Neural crest cell (in vitro differentiated cells): ENCODE measurements at regions not wholly inside any gene's neighbourhood (a gene's known extent, or its start where the extent isn't known, plus 50 kb on each side); places are given as distances from the start of the nearest gene placed in this dataset.

ENCODE experiments used
- DNase-seq: peaks from one replicate; pipeline ENCODE4 v3.0.0; 2021; ENCODE audit warnings: low read depth, mixed read lengths, low spot score
- H3K27ac Mint-ChIP-seq: one replicate; pipeline ENCODE4 v1.8.0; 2021; ENCODE audit warnings: mild to moderate bottlenecking, mixed read lengths; ENCODE audit not compliant: unreplicated experiment
- H3K27me3 Mint-ChIP-seq: 2 replicates; pipeline ENCODE4 v1.8.0; 2021; ENCODE audit warnings: low read depth, mild to moderate bottlenecking, mixed read lengths
- H3K36me3 Mint-ChIP-seq: 2 replicates; pipeline ENCODE4 v1.8.0; 2021; ENCODE audit warnings: low read depth, mild to moderate bottlenecking, mixed read lengths
- H3K4me1 Mint-ChIP-seq: 2 replicates; pipeline ENCODE4 v1.8.0; 2021; ENCODE audit warnings: mixed read lengths
- H3K4me3 Mint-ChIP-seq: one replicate; pipeline ENCODE4 v1.8.0; 2021; ENCODE audit warnings: mild to moderate bottlenecking, mixed read lengths
- H3K9me3 Mint-ChIP-seq: 2 replicates; pipeline ENCODE4 v1.8.0; 2021; ENCODE audit warnings: mixed read lengths
- TF ChIP-seq, protein P1 (sequence below): fragments of 200-600 bp; sonication (generic); conservative IDR thresholded peaks from 2 replicates; pipeline ENCODE4 v1.5.0; 2021; ENCODE audit warnings: antibody characterized with exemption, mild to moderate bottlenecking

DNA sequence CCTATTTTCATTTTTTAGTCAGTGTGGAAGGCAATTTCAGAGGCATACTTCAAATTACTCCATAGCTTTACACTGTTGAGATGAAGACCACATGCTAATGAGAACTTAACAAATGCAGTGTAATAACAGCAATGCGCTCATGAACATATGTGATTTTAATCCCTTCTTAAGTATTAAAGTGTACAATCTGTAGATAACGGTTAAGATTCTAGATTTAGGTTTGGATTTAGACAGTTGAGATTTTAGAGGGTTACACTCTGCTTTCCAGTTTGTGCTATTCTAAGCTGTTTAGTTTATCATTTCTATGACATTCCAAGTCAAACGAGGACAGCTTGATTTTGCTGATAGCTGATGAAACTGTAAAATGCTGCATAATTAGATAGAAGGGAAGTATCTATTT is 257.8 kb upstream of the CHRM3 start:
- DNase-seq, result no peak
- Mint-ChIP-seq H3K27ac (no peak overlapping the region), H3K27me3 (no peaks in the 10 kb centered on the region), H3K9me3 (no peaks in the 10 kb centered on the region), H3K36me3 (no peaks in the 10 kb centered on the region), H3K4me1 (peaks cover 31% of the 10 kb centered on the region), H3K4me3 (no peak overlapping the region)
- TF ChIP-seq, protein P1, sequence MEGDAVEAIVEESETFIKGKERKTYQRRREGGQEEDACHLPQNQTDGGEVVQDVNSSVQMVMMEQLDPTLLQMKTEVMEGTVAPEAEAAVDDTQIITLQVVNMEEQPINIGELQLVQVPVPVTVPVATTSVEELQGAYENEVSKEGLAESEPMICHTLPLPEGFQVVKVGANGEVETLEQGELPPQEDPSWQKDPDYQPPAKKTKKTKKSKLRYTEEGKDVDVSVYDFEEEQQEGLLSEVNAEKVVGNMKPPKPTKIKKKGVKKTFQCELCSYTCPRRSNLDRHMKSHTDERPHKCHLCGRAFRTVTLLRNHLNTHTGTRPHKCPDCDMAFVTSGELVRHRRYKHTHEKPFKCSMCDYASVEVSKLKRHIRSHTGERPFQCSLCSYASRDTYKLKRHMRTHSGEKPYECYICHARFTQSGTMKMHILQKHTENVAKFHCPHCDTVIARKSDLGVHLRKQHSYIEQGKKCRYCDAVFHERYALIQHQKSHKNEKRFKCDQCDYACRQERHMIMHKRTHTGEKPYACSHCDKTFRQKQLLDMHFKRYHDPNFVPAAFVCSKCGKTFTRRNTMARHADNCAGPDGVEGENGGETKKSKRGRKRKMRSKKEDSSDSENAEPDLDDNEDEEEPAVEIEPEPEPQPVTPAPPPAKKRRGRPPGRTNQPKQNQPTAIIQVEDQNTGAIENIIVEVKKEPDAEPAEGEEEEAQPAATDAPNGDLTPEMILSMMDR, result no peak

DNA sequence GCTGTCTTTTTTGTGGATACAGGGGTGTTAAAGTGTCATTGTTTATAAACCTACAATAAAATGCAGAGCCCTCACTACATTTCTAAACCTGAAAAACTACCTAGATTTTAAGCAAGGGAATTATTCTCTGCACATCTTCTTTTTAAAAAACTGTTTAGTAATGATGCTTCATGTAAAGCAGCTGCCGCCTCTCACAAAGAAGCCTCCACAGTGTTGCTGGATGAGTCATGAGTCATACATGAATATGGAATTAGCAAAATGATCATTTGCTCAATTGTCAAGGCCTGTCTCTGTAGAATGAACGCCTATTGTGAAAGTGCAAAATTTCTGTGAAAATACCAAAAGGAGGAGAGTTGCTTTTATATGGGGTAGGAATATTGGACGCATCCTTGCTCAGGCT is 259.5 kb upstream of the CHRM3 start:
- TF ChIP-seq, protein P1, result no peak
- H3K27ac Mint-ChIP-seq, result no peak overlapping the region
- peaks cover 31% of the 10 kb centered on the region for H3K4me1 Mint-ChIP-seq
- no peaks in the 10 kb centered on the region for H3K36me3 Mint-ChIP-seq
- DNase-seq, result no peak
- no peaks in the 10 kb centered on the region for H3K9me3 Mint-ChIP-seq
- no peaks in the 10 kb centered on the region for H3K27me3 Mint-ChIP-seq
- H3K4me3 Mint-ChIP-seq, result no peak overlapping the region

DNA sequence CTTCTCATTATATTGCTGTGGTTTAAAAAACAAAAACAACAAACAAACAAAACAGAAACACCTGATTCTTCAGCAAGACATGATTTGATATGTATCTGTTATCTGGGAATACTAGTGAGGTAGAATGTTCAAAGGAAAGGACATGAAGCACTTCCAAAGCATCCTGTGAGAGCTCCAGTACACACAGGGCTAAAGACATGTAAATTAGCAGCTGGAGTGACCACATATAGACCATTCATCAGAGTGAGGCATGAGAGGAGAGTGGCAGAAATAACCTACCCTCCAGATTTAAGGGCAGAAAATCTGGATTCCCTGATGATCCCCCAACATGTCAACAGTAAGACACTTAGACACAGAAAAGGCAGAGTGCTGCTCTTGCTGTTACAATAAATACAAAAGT is 260.5 kb upstream of the CHRM3 start:
- Mint-ChIP-seq H3K4me3 (no peak overlapping the region), H3K36me3 (no peaks in the 10 kb centered on the region), H3K9me3 (no peaks in the 10 kb centered on the region), H3K27ac (no peak overlapping the region), H3K27me3 (no peaks in the 10 kb centered on the region), H3K4me1 (peaks cover 31% of the 10 kb centered on the region)
- no peak for DNase-seq
- TF ChIP-seq, protein P1, result no peak

DNA sequence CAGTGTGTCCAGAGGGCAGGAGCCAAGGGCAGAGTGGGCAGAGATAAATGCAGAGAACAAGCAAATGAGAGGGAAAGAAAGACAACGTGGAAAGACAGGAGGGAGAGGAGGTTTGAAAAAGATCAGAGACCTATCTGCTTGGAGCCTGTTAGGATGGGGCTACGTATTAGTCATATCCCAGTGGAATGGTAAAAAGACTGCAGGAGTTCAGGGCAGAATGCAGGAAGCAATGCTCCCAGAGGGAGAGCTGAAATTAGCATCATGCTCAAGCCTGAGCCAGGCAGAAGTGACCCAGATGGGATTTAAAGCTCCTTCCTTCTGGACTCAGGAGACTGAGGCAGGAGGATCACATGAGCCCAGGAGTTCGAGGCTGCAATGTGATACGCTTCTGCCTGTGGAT is 261.3 kb upstream of the CHRM3 start:
- Mint-ChIP-seq H3K4me1 (peaks cover 26% of the 10 kb centered on the region), H3K27me3 (no peaks in the 10 kb centered on the region), H3K4me3 (no peak overlapping the region), H3K9me3 (no peaks in the 10 kb centered on the region), H3K27ac (no peak overlapping the region), H3K36me3 (no peaks in the 10 kb centered on the region)
- DNase-seq, result no peak
- TF ChIP-seq, protein P1, result no peak

DNA sequence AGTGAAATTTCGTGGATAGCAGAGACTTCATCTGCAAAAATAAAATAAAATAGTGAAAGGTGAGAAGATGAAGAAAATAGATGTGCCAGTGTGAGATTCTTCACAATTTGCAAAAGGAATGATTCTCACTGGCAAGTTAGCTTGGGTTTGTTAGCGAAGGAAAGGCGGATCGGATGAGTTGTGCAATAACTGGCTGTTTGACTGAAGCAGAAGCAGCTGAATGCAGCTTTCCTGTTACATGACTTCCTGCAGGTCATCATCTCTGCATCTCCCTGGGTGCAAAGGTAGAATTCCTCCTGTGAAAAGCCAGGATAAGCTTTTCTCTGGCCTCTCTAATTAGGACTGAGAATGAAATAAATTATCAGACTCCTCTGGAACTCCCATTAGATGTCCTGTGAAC is 263.1 kb upstream of the CHRM3 start:
- H3K27ac Mint-ChIP-seq, result no peak overlapping the region

More for the DNA sequence above, 263.1 kb upstream of the CHRM3 start:
- no peaks in the 10 kb centered on the region for H3K9me3 Mint-ChIP-seq
- H3K36me3 Mint-ChIP-seq, result no peaks in the 10 kb centered on the region
- TF ChIP-seq, protein P1, result no peak
- H3K4me3 Mint-ChIP-seq, result no peak overlapping the region
- H3K27me3 Mint-ChIP-seq, result no peaks in the 10 kb centered on the region
- H3K4me1 Mint-ChIP-seq, result peaks cover 23% of the 10 kb centered on the region
- no peak for DNase-seq
